HL-60 (cell line): ENCODE measurements at regions not wholly inside any gene's neighbourhood (a gene's known extent, or its start where the extent isn't known, plus 50 kb on each side); places are given as distances from the start of the nearest gene placed in this dataset.

Experiments used
- CTCF ChIP-seq: IDR thresholded peaks from one replicate; pipeline ENCODE4 v1.5.1; 2011; ENCODE audit warnings: low read length, control low read depth, inconsistent platforms; ENCODE audit not compliant: insufficient read depth
- GABPA ChIP-seq: IDR thresholded peaks from 2 replicates; pipeline ENCODE4 v1.6.1; 2012; ENCODE audit warnings: low read depth
- POLR2AphosphoS5 ChIP-seq: IDR thresholded peaks from 2 replicates; pipeline ENCODE4 v1.6.1; 2012; ENCODE audit warnings: low read depth
- REST ChIP-seq: IDR thresholded peaks from 2 replicates; pipeline ENCODE4 v1.6.1; 2012; ENCODE audit warnings: low read depth; ENCODE audit not compliant: insufficient replicate concordance

DNA sequence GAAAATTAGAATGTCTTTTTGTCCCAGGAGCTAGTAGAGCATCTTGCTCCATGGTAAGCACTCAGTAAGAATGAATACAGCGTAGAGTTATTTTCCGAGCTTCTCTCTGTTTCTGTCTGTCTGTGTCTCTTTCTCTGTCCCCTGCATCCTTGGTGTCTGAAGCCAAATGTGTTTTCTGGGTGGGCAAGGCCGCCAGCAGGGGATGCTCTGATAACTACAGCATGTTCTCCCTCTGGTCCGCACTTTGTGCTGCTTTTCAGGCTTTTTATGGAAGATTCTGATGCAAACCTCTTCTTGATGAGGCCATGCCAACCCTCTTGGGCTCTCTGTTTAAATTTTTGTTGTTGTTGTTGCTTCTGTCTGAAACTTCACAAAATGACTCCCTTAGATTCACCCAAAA, 142.8 kb upstream of the UBL3 start:
- TF ChIP-seq CTCF, result no peak
- TF ChIP-seq GABPA, result no peak
- no peak for TF ChIP-seq POLR2AphosphoS5
- TF ChIP-seq REST, result no peak
